ENCODE measurements at regions not wholly inside any gene's neighbourhood (a gene's known extent, or its start where the extent isn't known, plus 50 kb on each side); places are given as distances from the start of the nearest gene placed in this dataset.

- no peak for DNase-seq
- Histone ChIP-seq H3K4me3 (ENCODE audit: low read length in 2 of 2) (no peak overlapping the region), H3K4me1 (ENCODE audit: control insufficient read depth in 1 of 2, insufficient read depth in 2 of 2, low read length in 2 of 2) (no peaks in the 10 kb centered on the region), H3K27ac (ENCODE audit: low read depth in 1 of 2, low read length in 2 of 2) (no peak overlapping the region), H3K36me3 (ENCODE audit: control insufficient read depth in 1 of 2, insufficient read depth in 2 of 2, low read length in 1 of 2) (no peaks in the 10 kb centered on the region), H3K9me3 (ENCODE audit: control insufficient read depth, low read length) (no peaks in the 10 kb centered on the region), H3K27me3 (ENCODE audit: control insufficient read depth in 1 of 2, insufficient read depth in 2 of 2, low read length in 1 of 2) (no peaks in the 10 kb centered on the region)
- ATAC-seq (ENCODE audit: low FRiP score) = no peak
- 92 to 94% methylated on average over 5 of the region's 5 CpGs for WGBS, 2 donors
- intact Hi-C loops (cut with DNase I) = no loop called here
These were observed 306.9 kb downstream of the SOX9 start for GRCh38 chr17:72427761-72428109.

- no peaks in the 10 kb centered on the region for H3K9me3 ChIP-seq (ENCODE audit: control insufficient read depth, low read length)
- no peak overlapping the region for H3K4me3 ChIP-seq (ENCODE audit: low read length in 2 of 2)
- intact Hi-C loops (cut with DNase I) = no loop called here
- WGBS, 2 donors = 87 to 94% methylated on average over 4 of the region's 4 CpGs
- no peaks in the 10 kb centered on the region for H3K4me1 ChIP-seq (ENCODE audit: control insufficient read depth in 1 of 2, insufficient read depth in 2 of 2, low read length in 2 of 2)
- ATAC-seq (ENCODE audit: low FRiP score) = no peak
- no peaks in the 10 kb centered on the region for H3K36me3 ChIP-seq (ENCODE audit: control insufficient read depth in 1 of 2, insufficient read depth in 2 of 2, low read length in 1 of 2)
- no peak for DNase-seq
- no peaks in the 10 kb centered on the region for H3K27me3 ChIP-seq (ENCODE audit: control insufficient read depth in 1 of 2, insufficient read depth in 2 of 2, low read length in 1 of 2)
- H3K27ac ChIP-seq (ENCODE audit: low read depth in 1 of 2, low read length in 2 of 2) = no peak overlapping the region
These were observed 308.3 kb downstream of the SOX9 start for GRCh38 chr17:72429066-72429638.

GRCh38 chr17:72430611-72431432 lies 310.0 kb downstream of the SOX9 start:
- H3K27me3 ChIP-seq (ENCODE audit: control insufficient read depth in 1 of 2, insufficient read depth in 2 of 2, low read length in 1 of 2) = no peaks in the 10 kb centered on the region
- no peak overlapping the region for H3K4me3 ChIP-seq (ENCODE audit: low read length in 2 of 2)
- H3K36me3 ChIP-seq (ENCODE audit: control insufficient read depth in 1 of 2, insufficient read depth in 2 of 2, low read length in 1 of 2) = no peaks in the 10 kb centered on the region
- no peaks in the 10 kb centered on the region for H3K4me1 ChIP-seq (ENCODE audit: control insufficient read depth in 1 of 2, insufficient read depth in 2 of 2, low read length in 2 of 2)
- intact Hi-C loops (cut with DNase I) = no loop called here
- ATAC-seq (ENCODE audit: low FRiP score) (no peak), DNase-seq (no peak)
- H3K27ac ChIP-seq (ENCODE audit: low read depth in 1 of 2, low read length in 2 of 2) = no peak overlapping the region
- WGBS, 2 donors = 87% methylated on average over 20 of the region's 20 CpGs
- H3K9me3 ChIP-seq (ENCODE audit: control insufficient read depth, low read length) = no peaks in the 10 kb centered on the region

- Histone ChIP-seq H3K4me3 (ENCODE audit: low read length in 2 of 2) (no peak overlapping the region), H3K27ac (ENCODE audit: low read depth in 1 of 2, low read length in 2 of 2) (no peak overlapping the region), H3K27me3 (ENCODE audit: control insufficient read depth in 1 of 2, insufficient read depth in 2 of 2, low read length in 1 of 2) (no peaks in the 10 kb centered on the region), H3K36me3 (ENCODE audit: control insufficient read depth in 1 of 2, insufficient read depth in 2 of 2, low read length in 1 of 2) (no peaks in the 10 kb centered on the region), H3K9me3 (ENCODE audit: control insufficient read depth, low read length) (no peaks in the 10 kb centered on the region), H3K4me1 (ENCODE audit: control insufficient read depth in 1 of 2, insufficient read depth in 2 of 2, low read length in 2 of 2) (no peaks in the 10 kb centered on the region)
- intact Hi-C loops (cut with DNase I) = no loop called here
- no peak for ATAC-seq (ENCODE audit: low FRiP score)
- DNase-seq = no peak
- 91 to 96% methylated on average over 11 of the region's 11 CpGs for WGBS, 2 donors
These were observed 311.4 kb downstream of the SOX9 start for GRCh38 chr17:72432143-72432621.

- Histone ChIP-seq H3K36me3 (ENCODE audit: control insufficient read depth in 1 of 2, insufficient read depth in 2 of 2, low read length in 1 of 2) (no peaks in the 10 kb centered on the region), H3K9me3 (ENCODE audit: control insufficient read depth, low read length) (no peaks in the 10 kb centered on the region), H3K27ac (ENCODE audit: low read depth in 1 of 2, low read length in 2 of 2) (no peak overlapping the region), H3K4me3 (ENCODE audit: low read length in 2 of 2) (no peak overlapping the region), H3K27me3 (ENCODE audit: control insufficient read depth in 1 of 2, insufficient read depth in 2 of 2, low read length in 1 of 2) (no peaks in the 10 kb centered on the region), H3K4me1 (ENCODE audit: control insufficient read depth in 1 of 2, insufficient read depth in 2 of 2, low read length in 2 of 2) (no peaks in the 10 kb centered on the region)
- DNase-seq = no peak
- no peak for ATAC-seq (ENCODE audit: low FRiP score)
- 84 to 85% methylated on average over 4 of the region's 4 CpGs for WGBS, 2 donors
- intact Hi-C loops (cut with DNase I) = no loop called here
These were observed 312.1 kb downstream of the SOX9 start for GRCh38 chr17:72432881-72433280.

GRCh38 chr17:72433797-72434196 lies 313.0 kb downstream of the SOX9 start:
- ATAC-seq (ENCODE audit: low FRiP score) (no peak), DNase-seq (no peak)
- H3K4me3 ChIP-seq (ENCODE audit: low read length in 2 of 2) = no peak overlapping the region
- no peaks in the 10 kb centered on the region for H3K9me3 ChIP-seq (ENCODE audit: control insufficient read depth, low read length)
- intact Hi-C loops (cut with DNase I) = no loop called here
- 86% methylated on average over 3 of the region's 3 CpGs for WGBS, 2 donors
- no peak overlapping the region for H3K27ac ChIP-seq (ENCODE audit: low read depth in 1 of 2, low read length in 2 of 2)
- no peaks in the 10 kb centered on the region for H3K4me1 ChIP-seq (ENCODE audit: control insufficient read depth in 1 of 2, insufficient read depth in 2 of 2, low read length in 2 of 2)
- H3K27me3 ChIP-seq (ENCODE audit: control insufficient read depth in 1 of 2, insufficient read depth in 2 of 2, low read length in 1 of 2) = no peaks in the 10 kb centered on the region
- H3K36me3 ChIP-seq (ENCODE audit: control insufficient read depth in 1 of 2, insufficient read depth in 2 of 2, low read length in 1 of 2) = no peaks in the 10 kb centered on the region

GRCh38 chr17:72434581-72434980 lies 313.8 kb downstream of the SOX9 start:
- DNase-seq = no peak
- intact Hi-C loops (cut with DNase I) = no loop called here

GRCh38 chr17:72434991-72435618 lies 314.3 kb downstream of the SOX9 start:
- WGBS, 2 donors = 95 to 98% methylated on average over 9 of the region's 9 CpGs
- Histone ChIP-seq H3K27ac (ENCODE audit: low read depth in 1 of 2, low read length in 2 of 2) (no peak overlapping the region), H3K27me3 (ENCODE audit: control insufficient read depth in 1 of 2, insufficient read depth in 2 of 2, low read length in 1 of 2) (no peaks in the 10 kb centered on the region), H3K4me1 (ENCODE audit: control insufficient read depth in 1 of 2, insufficient read depth in 2 of 2, low read length in 2 of 2) (no peaks in the 10 kb centered on the region), H3K4me3 (ENCODE audit: low read length in 2 of 2) (no peak overlapping the region), H3K9me3 (ENCODE audit: control insufficient read depth, low read length) (no peaks in the 10 kb centered on the region), H3K36me3 (ENCODE audit: control insufficient read depth in 1 of 2, insufficient read depth in 2 of 2, low read length in 1 of 2) (no peaks in the 10 kb centered on the region)
- intact Hi-C loops (cut with DNase I) = no loop called here
- DNase-seq (no peak), ATAC-seq (ENCODE audit: low FRiP score) (no peak)

More at GRCh38 chr17:72434581-72434980, 313.8 kb downstream of the SOX9 start:
- Histone ChIP-seq H3K4me3 (ENCODE audit: low read length in 2 of 2) (no peak overlapping the region), H3K9me3 (ENCODE audit: control insufficient read depth, low read length) (no peaks in the 10 kb centered on the region), H3K4me1 (ENCODE audit: control insufficient read depth in 1 of 2, insufficient read depth in 2 of 2, low read length in 2 of 2) (no peaks in the 10 kb centered on the region), H3K27me3 (ENCODE audit: control insufficient read depth in 1 of 2, insufficient read depth in 2 of 2, low read length in 1 of 2) (no peaks in the 10 kb centered on the region), H3K36me3 (ENCODE audit: control insufficient read depth in 1 of 2, insufficient read depth in 2 of 2, low read length in 1 of 2) (no peaks in the 10 kb centered on the region), H3K27ac (ENCODE audit: low read depth in 1 of 2, low read length in 2 of 2) (no peak overlapping the region)
- no peak for ATAC-seq (ENCODE audit: low FRiP score)

GRCh38 chr17:72438783-72439182 lies 318.0 kb downstream of the SOX9 start:
- ATAC-seq (ENCODE audit: low FRiP score) (no peak), DNase-seq (no peak)
- no peaks in the 10 kb centered on the region for H3K36me3 ChIP-seq (ENCODE audit: control insufficient read depth in 1 of 2, insufficient read depth in 2 of 2, low read length in 1 of 2)
- H3K27me3 ChIP-seq (ENCODE audit: control insufficient read depth in 1 of 2, insufficient read depth in 2 of 2, low read length in 1 of 2) = no peaks in the 10 kb centered on the region
- intact Hi-C loops (cut with DNase I) = no loop called here
- WGBS, 2 donors = 88 to 93% methylated on average over 6 of the region's 6 CpGs
- H3K4me1 ChIP-seq (ENCODE audit: control insufficient read depth in 1 of 2, insufficient read depth in 2 of 2, low read length in 2 of 2) = no peaks in the 10 kb centered on the region
- no peak overlapping the region for H3K27ac ChIP-seq (ENCODE audit: low read depth in 1 of 2, low read length in 2 of 2)
- no peaks in the 10 kb centered on the region for H3K9me3 ChIP-seq (ENCODE audit: control insufficient read depth, low read length)
- H3K4me3 ChIP-seq (ENCODE audit: low read length in 2 of 2) = no peak overlapping the region
